ENCODE measurements at regions not wholly inside any gene's neighbourhood (a gene's known extent, or its start where the extent isn't known, plus 50 kb on each side); places are given as distances from the start of the nearest gene placed in this dataset.

DNA sequence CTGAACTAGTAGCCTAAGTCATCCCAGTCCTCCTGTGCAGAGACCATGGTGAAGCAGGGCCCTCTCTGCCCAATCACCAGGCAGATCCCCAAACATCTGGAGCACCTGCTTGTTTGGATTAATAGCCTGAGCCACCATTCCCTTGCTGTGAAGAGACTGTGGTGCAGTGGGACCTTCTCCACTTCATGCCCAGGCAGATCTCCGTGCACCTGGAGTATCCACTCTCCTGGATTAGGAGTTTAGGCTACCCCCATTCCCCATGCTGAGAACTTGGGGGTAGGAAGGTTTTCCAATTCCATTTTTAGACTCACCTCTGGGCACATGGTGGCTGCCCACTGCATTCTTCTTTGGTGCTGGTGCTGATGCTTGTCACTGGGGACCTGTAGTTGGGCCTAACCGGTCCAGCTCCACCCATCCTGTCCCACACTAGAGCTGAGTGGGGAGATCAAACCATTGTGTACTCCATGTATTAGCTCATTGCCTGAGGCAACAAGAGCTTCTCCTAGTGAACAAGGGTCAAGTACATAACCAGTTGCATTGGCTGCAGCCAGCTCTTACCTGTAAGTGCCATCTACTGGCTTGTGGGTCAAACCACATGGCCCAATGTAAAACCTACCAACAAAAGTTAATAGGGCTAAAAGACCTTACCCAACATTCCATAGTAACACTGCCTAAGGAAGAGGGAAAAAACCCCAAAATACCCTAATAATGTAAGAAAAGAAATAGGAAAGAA, 382.5 kb upstream of the CBLB start:
- Mint-ChIP-seq H3K36me3 (peaks cover 12% of the 10 kb centered on the region), H3K4me3 (no peak overlapping the region), H3K27ac (no peak overlapping the region), H3K27me3 (no peaks in the 10 kb centered on the region), H3K4me1 (peaks cover 26 to 33% (median 28%) of the 10 kb centered on the region in 3 donors), H3K9me3 (peaks cover 0 to 4% (median 3%) of the 10 kb centered on the region in 3 donors)

DNA sequence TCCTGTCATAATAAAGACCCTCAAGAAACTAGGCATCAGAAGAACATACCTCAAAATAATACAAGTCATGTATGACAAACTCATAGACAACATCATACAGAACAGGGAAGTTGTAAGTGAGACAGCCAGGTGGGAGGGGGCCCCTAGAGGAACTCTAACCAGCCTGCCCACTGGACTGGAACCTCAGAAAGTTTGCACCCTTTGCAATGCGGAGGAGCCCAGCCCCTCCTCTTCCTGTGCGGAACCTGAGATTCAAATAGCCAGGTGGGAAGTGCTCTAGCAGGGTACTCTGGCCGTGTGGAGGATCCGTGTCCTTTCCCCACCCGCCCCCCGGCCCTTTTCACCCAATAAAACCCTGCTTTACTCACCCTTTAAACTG, 387.0 kb upstream of the CBLB start:
- H3K9me3 Mint-ChIP-seq, result peaks cover 0 to 3% (median 0%) of the 10 kb centered on the region in 3 donors
- peak overlapping the region; percentile 30 to 97 (median 90) for H3K27ac Mint-ChIP-seq
- peaks cover 22 to 34% (median 33%) of the 10 kb centered on the region in 3 donors for H3K4me1 Mint-ChIP-seq
- H3K36me3 Mint-ChIP-seq, result peaks cover 16% of the 10 kb centered on the region
- H3K27me3 Mint-ChIP-seq, result no peaks in the 10 kb centered on the region
- peak overlapping the region; percentile 87 to 99 (median 98) for H3K4me3 Mint-ChIP-seq

DNA sequence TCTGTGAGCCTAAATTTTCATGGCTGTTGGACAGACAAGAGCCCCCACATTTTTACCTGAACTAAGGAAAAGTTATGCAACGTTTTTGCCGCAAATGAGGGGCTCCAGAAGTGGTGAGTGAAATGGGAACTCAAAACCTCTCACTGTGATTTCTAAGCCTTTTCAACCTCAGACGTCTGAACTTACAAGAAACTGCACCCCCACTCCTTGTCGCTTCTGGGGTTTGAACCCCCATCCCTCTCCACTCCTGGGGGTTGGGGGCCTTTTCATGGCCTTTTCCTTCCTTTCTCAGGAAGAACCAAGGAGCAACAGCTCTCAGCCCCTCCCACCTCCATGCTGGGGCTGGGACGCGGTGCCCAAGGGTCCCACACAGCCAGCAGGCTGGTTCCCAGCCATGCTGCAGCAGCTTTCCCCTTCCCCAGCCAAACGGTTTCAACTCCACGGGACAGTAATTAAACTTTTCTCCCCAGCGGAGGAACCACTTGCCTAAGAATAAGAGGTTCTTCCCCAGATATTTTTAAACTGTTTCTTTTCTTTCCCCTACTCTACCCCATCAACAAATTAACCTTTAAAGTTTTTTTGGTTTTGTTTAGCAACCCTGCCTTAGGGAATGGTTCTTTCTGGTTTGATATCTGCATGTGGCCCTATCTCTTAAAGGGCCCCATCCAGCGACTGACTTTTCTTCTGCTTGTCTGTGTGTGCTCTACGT, 387.6 kb upstream of the CBLB start:
- Mint-ChIP-seq H3K27me3 (no peaks in the 10 kb centered on the region), H3K4me1 (peaks cover 22 to 34% (median 31%) of the 10 kb centered on the region in 3 donors), H3K27ac (peak overlapping the region; percentile 30 to 97 (median 90)), H3K36me3 (peaks cover 13% of the 10 kb centered on the region), H3K4me3 (peak overlapping the region; percentile 87 to 99 (median 98)), H3K9me3 (peaks cover 0 to 6% (median 0%) of the 10 kb centered on the region in 3 donors)

DNA sequence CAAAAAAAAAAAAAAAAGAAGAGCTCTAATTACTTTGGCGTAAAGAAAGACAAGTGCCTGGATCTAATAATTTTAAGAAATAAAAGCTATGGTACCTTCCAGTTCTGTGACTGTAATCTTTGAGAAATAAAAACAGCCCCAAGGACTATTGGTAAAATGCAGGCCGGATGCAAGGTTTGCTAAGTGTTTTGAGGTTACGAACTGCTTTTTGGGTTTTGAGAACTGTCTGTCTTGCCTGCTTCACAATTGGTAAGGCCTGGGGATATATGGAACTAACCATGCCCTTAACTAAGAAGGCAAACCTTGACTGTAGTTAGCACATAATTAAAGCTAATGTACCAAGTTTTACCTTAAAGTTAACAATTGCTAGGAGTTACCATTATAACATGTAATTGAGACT, 388.4 kb upstream of the CBLB start:
- Mint-ChIP-seq H3K36me3 (peaks cover 10% of the 10 kb centered on the region), H3K27ac (peak overlapping the region; percentile 30 to 97 (median 90)), H3K4me3 (peak overlapping the region; percentile 87 to 99 (median 98)), H3K4me1 (peaks cover 22 to 34% (median 28%) of the 10 kb centered on the region in 3 donors), H3K27me3 (no peaks in the 10 kb centered on the region), H3K9me3 (peaks cover 0 to 4% (median under 1%) of the 10 kb centered on the region in 3 donors)

DNA sequence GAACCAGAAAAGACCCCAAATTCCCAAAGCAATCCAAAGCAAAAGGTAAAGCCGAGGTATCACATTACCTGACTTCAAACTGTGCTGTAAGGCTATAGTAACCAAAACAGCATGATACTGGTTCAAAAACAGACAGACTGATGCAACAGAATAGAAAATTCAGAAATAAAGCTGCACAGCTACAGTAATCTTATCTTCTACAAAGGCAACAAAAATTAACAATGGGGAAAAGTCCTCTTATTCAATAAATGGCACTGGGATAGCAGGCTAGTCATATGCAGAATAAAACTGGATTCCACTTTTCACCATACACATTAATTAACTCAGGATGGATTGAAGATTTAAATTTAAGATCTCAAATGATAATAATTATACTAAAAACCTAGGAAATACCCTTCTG, 392.6 kb upstream of the CBLB start:
- Mint-ChIP-seq H3K4me3 (no peak overlapping the region), H3K4me1 (peaks cover 8 to 25% (median 9%) of the 10 kb centered on the region in 3 donors), H3K27me3 (no peaks in the 10 kb centered on the region), H3K9me3 (peaks cover 3 to 5% (median 4%) of the 10 kb centered on the region in 3 donors), H3K36me3 (peaks cover 3% of the 10 kb centered on the region), H3K27ac (no peak overlapping the region)

DNA sequence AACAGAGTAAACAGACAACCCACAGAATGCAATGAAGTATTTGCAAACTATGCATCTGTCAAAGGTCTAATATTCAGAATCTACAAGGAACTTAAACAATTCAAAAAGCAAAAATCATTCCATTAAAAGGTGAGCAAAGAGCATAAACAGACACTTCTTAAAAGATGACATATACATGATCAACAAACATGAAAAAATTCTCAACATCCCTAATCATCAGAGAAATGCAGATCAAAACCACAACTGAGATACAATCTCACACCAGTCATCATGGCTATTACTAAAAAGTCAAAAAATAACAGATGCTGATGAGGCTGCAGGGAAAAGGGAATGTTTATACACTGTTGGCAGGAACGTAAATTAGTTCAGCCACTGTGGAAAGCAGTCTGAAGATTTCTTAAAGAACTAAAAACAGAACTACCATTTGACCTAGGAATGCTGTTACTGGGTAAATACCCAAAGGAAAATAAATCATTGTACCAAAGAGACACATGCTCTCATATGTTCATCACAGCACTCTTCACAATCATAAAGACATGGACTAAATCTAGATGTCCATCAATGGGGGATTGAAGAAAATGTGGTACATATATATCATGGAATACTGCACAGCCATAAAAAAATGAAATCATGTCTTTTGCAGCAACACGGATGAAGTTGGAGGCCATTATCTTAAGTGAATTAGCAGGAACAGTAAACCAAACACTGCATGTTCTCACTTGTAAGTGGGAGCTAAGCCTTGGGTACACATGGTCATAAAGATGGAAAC, 393.3 kb upstream of the CBLB start:
- H3K9me3 Mint-ChIP-seq, result peaks cover 3 to 5% (median 4%) of the 10 kb centered on the region in 3 donors
- no peak overlapping the region for H3K4me3 Mint-ChIP-seq
- H3K4me1 Mint-ChIP-seq, result peaks cover 7 to 18% (median 8%) of the 10 kb centered on the region in 3 donors
- H3K27me3 Mint-ChIP-seq, result no peaks in the 10 kb centered on the region
- peak overlapping the region in 1 of 3 donors; percentile 48 for H3K27ac Mint-ChIP-seq
- peaks cover 3% of the 10 kb centered on the region for H3K36me3 Mint-ChIP-seq

DNA sequence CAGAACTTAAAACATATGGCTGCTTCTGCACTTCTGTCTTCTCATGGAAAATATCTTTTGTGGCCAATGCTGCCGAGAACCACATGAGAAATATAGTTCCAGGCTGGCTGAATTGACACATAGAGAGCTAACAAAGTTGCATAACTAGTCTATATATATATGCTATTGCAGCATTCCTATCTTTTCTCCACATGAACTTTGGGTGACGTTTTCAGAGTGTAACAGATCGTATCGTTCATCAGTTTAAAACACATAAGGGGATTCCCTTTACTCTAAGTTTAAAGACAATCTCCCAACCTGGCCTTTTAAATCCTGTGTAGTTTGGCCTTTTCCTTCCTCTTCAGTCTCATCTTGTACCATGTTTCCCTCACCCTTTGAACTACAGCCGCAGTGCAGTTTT, 394.2 kb upstream of the CBLB start:
- Mint-ChIP-seq H3K4me1 (peaks cover 6 to 20% (median 11%) of the 10 kb centered on the region in 3 donors), H3K27me3 (no peaks in the 10 kb centered on the region), H3K4me3 (no peak overlapping the region), H3K9me3 (peaks cover 3 to 5% (median 4%) of the 10 kb centered on the region in 3 donors), H3K27ac (no peak overlapping the region), H3K36me3 (peaks cover 3% of the 10 kb centered on the region)

DNA sequence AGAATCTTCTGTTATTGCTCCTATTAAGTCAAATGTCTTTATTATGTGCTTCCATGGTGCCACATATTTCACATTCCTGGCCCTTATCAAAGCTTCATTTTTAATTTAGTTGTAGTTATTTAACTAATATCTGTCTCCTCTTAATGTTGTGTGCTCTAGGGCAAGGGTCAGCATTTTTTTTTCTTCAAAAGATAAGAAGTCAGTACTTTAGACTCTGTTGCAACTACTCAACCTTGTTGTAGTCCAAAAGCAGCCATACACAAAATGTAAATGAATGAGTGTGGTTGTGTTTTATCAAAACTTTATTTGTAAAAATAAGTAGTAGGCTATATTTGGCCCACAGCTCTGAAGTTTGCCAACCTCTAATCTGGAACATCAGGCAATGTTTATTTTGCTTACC, 394.7 kb upstream of the CBLB start:
- Mint-ChIP-seq H3K27ac (no peak overlapping the region), H3K4me1 (peaks cover 11 to 26% (median 16%) of the 10 kb centered on the region in 3 donors), H3K27me3 (no peaks in the 10 kb centered on the region), H3K36me3 (peaks cover 3% of the 10 kb centered on the region), H3K9me3 (peaks cover 3 to 5% (median 4%) of the 10 kb centered on the region in 3 donors), H3K4me3 (no peak overlapping the region)

DNA sequence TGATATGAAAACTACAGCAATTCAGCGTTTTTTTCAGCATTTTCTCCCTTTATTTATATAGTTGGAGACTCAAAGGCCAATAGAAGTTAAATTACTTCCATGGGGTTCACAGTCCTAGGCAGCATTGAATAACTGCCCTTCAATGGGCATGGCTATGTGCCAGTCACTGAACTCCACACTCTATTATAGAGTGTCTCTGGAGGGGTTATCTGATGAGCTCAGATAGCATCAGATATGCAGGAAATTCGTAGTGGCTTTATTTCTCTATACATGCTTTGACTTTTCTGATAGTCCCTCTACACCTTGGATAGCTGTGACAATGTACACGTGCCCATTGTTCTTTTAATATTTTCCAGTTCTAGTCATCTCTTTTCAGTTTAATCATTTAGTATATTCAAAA, 396.9 kb upstream of the CBLB start:
- Mint-ChIP-seq H3K27ac (no peak overlapping the region), H3K9me3 (peaks cover 3 to 5% (median 4%) of the 10 kb centered on the region in 3 donors), H3K4me3 (no peak overlapping the region), H3K4me1 (peaks cover 23 to 44% (median 29%) of the 10 kb centered on the region in 3 donors), H3K36me3 (no peaks in the 10 kb centered on the region), H3K27me3 (no peaks in the 10 kb centered on the region)

DNA sequence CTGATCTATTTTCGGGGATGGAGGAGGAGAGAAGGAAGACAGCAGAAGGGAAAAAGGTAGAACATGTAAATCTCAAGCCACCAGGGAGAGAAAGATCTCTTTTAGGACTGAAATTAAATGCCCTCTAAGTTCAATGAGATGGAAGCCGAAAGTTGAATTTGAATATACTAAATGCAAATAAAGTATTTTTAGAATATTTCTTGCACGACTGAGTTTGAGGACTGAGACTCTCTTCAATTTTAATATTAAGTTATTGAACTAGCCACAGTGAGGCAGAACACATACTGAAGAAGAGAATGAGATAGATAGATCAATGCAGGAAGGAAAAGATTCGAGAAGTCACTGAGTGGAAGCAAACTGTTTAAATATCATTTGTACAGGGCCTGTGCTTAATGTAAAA, 399.9 kb upstream of the CBLB start:
- Mint-ChIP-seq H3K27me3 (no peaks in the 10 kb centered on the region), H3K36me3 (peaks cover 2% of the 10 kb centered on the region), H3K27ac (peak overlapping the region in 1 of 3 donors; percentile 21), H3K4me1 (peaks cover 28 to 51% (median 32%) of the 10 kb centered on the region in 3 donors), H3K4me3 (peak overlapping the region; percentile 34 to 84 (median 76)), H3K9me3 (no peaks in the 10 kb centered on the region)

DNA sequence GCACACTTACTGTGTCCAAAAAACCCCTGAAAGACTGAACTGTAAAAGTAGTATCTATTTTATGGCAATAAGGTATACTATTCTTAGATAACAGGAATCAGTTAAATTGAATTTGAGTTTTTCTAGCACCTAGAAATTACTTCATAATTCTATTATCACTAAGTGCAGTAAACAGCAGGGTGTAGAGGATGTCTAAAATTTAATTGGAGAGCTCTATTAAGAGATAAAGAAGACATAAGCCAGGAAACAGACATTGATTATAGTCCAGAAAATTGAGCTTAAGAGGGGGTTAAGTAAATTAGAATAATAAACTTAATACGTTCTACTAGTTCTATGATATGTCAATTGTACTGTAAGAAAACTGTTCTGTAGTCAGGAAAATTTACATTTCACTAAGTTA, 403.5 kb upstream of the CBLB start:
- Mint-ChIP-seq H3K27me3 (no peaks in the 10 kb centered on the region), H3K4me1 (peaks cover 34 to 51% (median 37%) of the 10 kb centered on the region in 3 donors), H3K36me3 (peaks cover 9% of the 10 kb centered on the region), H3K9me3 (peaks cover 0 to 5% (median 2%) of the 10 kb centered on the region in 3 donors), H3K4me3 (no peak overlapping the region), H3K27ac (no peak overlapping the region)

DNA sequence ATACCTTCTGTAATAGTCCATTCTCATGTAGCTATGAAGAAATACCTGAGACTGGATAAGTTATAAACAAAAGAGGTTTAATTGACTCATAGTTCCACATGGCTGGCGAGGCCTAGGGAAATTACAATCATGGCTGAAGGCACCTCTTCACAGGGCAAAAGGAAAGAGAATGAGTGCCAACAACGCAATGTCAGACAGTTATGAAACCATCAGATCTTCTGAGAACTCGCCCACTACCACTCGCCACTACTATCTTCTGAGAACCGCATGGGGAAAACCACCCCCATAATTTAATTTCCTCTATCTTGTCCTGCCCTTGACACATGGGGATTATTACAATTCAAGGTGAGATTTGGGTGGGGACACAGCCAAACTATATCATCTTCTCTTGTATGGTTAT, 406.8 kb upstream of the CBLB start:
- peaks cover 0 to 5% (median 2%) of the 10 kb centered on the region in 3 donors for H3K9me3 Mint-ChIP-seq
- peaks cover 10% of the 10 kb centered on the region for H3K36me3 Mint-ChIP-seq
- no peak overlapping the region for H3K4me3 Mint-ChIP-seq
- H3K27ac Mint-ChIP-seq, result no peak overlapping the region
- peaks cover 17 to 23% (median 20%) of the 10 kb centered on the region in 3 donors for H3K4me1 Mint-ChIP-seq
- no peaks in the 10 kb centered on the region for H3K27me3 Mint-ChIP-seq

DNA sequence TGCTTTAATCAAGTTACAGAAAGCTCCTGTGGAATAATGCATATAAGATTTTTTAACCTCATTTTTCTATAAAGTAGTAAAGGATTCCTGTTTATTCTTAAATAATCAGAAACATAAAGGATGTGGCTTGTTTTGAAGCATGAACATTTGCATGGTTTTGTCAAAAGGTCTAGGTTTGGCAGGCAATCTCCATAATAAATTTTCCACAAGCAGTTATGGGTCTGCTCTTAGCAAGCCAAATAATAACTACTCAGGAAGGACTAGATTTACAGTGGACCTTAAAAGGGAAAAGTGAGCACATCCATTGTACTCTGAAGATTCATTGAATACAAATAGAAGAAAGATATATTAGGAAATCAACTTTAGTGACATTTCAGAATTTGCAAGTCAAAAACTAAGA, 407.3 kb upstream of the CBLB start:
- no peaks in the 10 kb centered on the region for H3K27me3 Mint-ChIP-seq
- no peak overlapping the region for H3K27ac Mint-ChIP-seq
- H3K4me1 Mint-ChIP-seq, result peaks cover 17 to 21% (median 20%) of the 10 kb centered on the region in 3 donors
- peaks cover 10% of the 10 kb centered on the region for H3K36me3 Mint-ChIP-seq
- no peak overlapping the region for H3K4me3 Mint-ChIP-seq
- peaks cover 0 to 5% (median 2%) of the 10 kb centered on the region in 3 donors for H3K9me3 Mint-ChIP-seq

DNA sequence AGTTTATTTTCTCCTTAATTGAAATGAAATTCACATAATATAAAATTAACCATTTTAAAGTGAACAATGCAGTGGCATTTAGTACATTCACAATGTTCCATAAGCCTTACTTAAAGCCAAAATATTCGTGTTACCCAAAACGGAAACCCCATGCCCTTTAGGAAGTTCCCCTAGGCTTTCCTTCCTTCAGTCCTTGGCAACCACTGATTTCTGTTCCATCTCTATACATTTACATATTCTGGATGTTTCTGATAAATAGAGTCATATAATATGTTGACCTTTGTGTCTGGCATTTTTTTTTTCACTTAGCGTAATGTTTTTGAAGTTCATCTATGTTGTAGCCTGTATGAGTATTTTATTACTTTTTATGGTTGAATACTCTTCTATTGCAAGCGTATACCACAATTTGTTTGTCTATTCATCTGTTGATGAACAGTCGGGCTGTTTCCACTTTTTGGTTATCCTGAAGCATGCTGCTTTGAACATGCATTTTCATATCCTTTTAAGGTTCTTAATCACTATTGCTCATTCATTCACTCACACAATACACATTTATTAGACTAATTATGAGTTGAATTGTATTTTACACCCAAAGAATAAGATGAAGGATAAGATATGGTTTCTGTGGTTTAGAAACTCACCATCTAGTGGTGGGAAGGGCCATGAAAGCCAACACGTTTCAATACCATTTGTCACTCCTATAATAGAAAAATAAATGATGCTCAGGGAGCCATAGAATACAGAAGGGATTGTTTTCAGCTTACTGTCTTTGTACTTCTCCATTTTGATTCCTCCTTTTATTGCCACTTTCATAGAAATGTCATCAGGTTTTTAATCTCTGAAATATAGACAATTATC, 408.2 kb upstream of the CBLB start:
- peaks cover 8% of the 10 kb centered on the region for H3K36me3 Mint-ChIP-seq
- H3K27ac Mint-ChIP-seq, result peak overlapping the region in 1 of 3 donors; percentile 13
- no peaks in the 10 kb centered on the region for H3K27me3 Mint-ChIP-seq
- peaks cover 0 to 5% (median 2%) of the 10 kb centered on the region in 3 donors for H3K9me3 Mint-ChIP-seq
- peak overlapping the region in 2 of 4 donors; percentile 70 to 73 for H3K4me3 Mint-ChIP-seq
- H3K4me1 Mint-ChIP-seq, result peaks cover 12 to 16% (median 15%) of the 10 kb centered on the region in 3 donors
